IMR-90 (cell line): ENCODE measurements at regions not wholly inside any gene's neighbourhood (a gene's known extent, or its start where the extent isn't known, plus 50 kb on each side); places are given as distances from the start of the nearest gene placed in this dataset.

Experiments used
- ATAC-seq: fragments of 200-7000 bp; cut with Tn5 transposase; 2 replicates; pipeline ENCODE4 v1.9.1; 2020; ENCODE audit warnings: low read depth, mild to moderate bottlenecking, moderate library complexity
- BruUV-seq: library from RNA; stranded (reverse); fragments of 400-500 nt; replicated peaks from 2 replicates; lab custom pipeline; 2021; lab: Mats Ljungman, UMichigan
- CTCF ChIA-PET: fragments of 300-600 bp; formaldehyde crosslinking; extraction: SDS; loops from one replicate; lab custom pipeline; 2021; ENCODE audit warnings: antibody characterized with exemption; lab: Yijun Ruan, JAX
- POLR2A ChIA-PET: fragments of 300-600 bp; sonication (Branson Sonifier 250); formaldehyde crosslinking; loops from one replicate; lab custom pipeline; 2022; ENCODE audit warnings: antibody characterized with exemption; ENCODE audit not compliant: unreplicated experiment; lab: Charles Lee
- DNase-seq: peaks from one replicate; pipeline ENCODE4 v3.0.0; 2013
- H2AFZ ChIP-seq: replicated peaks from 2 replicates; pipeline ENCODE3; 2013; ENCODE audit warnings: low read length, mild to moderate bottlenecking; ENCODE audit not compliant: poor library complexity
- H2AK5ac ChIP-seq: 2 replicates; pipeline ENCODE4 v1.6.1; 2013; ENCODE audit warnings: low read depth, low read length, inconsistent platforms
- H2AK9ac ChIP-seq: replicated peaks from 2 replicates; pipeline ENCODE3; 2013; ENCODE audit warnings: mild to moderate bottlenecking, low read depth, low read length, moderate library complexity; ENCODE audit not compliant: poor library complexity
- H2BK120ac ChIP-seq: 2 replicates; pipeline ENCODE4 v1.6.1; 2013; ENCODE audit warnings: low read depth, low read length, inconsistent platforms
- H2BK15ac ChIP-seq: 3 replicates; pipeline ENCODE4 v1.6.1; 2013; ENCODE audit warnings: low read depth, low read length, inconsistent platforms
- H2BK20ac ChIP-seq: 2 replicates; pipeline ENCODE4 v1.6.1; 2013; ENCODE audit warnings: low read depth, mild to moderate bottlenecking, inconsistent platforms, low read length, moderate library complexity
- H2BK5ac ChIP-seq: 2 replicates; pipeline ENCODE4 v1.6.1; 2013; ENCODE audit warnings: mild to moderate bottlenecking, low read depth, low read length, inconsistent platforms; ENCODE audit not compliant: poor library complexity, severe bottlenecking
- H3K14ac ChIP-seq: replicated peaks from 2 replicates; pipeline ENCODE4 v1.6.1; 2013; ENCODE audit warnings: low read depth, low read length, inconsistent platforms
- H3K18ac ChIP-seq: 2 replicates; pipeline ENCODE4 v1.6.1; 2013; ENCODE audit warnings: low read depth, low read length, control low read depth
- H3K23ac ChIP-seq: 2 replicates; pipeline ENCODE4 v1.6.1; 2013; ENCODE audit warnings: low read depth, low read length, inconsistent platforms
- H3K27ac ChIP-seq: 2 replicates; pipeline ENCODE4 v1.5.1; 2013; ENCODE audit warnings: mild to moderate bottlenecking, control low read depth, low read length; ENCODE audit not compliant: insufficient read depth
- H3K27me3 ChIP-seq: 2 replicates; pipeline ENCODE4 v1.6.1; 2013; ENCODE audit warnings: low read length; ENCODE audit not compliant: control insufficient read depth, insufficient read depth
- H3K36me3 ChIP-seq: 2 replicates; pipeline ENCODE4 v1.6.1; 2013; ENCODE audit warnings: low read length, mixed read lengths; ENCODE audit not compliant: control insufficient read depth, insufficient read depth
- H3K4ac ChIP-seq: 2 replicates; pipeline ENCODE4 v1.6.1; 2013; ENCODE audit warnings: low read depth, low read length, inconsistent platforms
- H3K4me1 ChIP-seq: 2 replicates; pipeline ENCODE4 v1.6.1; 2013; ENCODE audit warnings: low read length, mixed read lengths; ENCODE audit not compliant: control insufficient read depth, insufficient read depth
- H3K4me2 ChIP-seq: 2 replicates; pipeline ENCODE4 v1.6.1; 2013; ENCODE audit warnings: low read depth, mild to moderate bottlenecking, control low read depth, low read length, moderate library complexity
- H3K4me3 ChIP-seq: 2 replicates; pipeline ENCODE4 v1.5.1; 2013; ENCODE audit warnings: low read depth, mild to moderate bottlenecking, control low read depth, low read length, moderate library complexity; ENCODE audit not compliant: insufficient read depth
- H3K56ac ChIP-seq: 2 replicates; pipeline ENCODE4 v1.6.1; 2013; ENCODE audit warnings: low read length, inconsistent platforms; ENCODE audit not compliant: insufficient read depth; ENCODE audit errors: extremely low read depth
- H3K79me1 ChIP-seq, 2 experiments: 2 replicates each; pipeline ENCODE4 v1.6.1; 2013; ENCODE audit warnings: low read length in 2 of 2, inconsistent platforms in 1 of 2, low read depth in 1 of 2
- H3K9ac ChIP-seq: 2 replicates; pipeline ENCODE4 v1.6.1; 2013; ENCODE audit warnings: low read depth, low read length, control low read depth
- H3K9me1 ChIP-seq: 2 replicates; pipeline ENCODE4 v1.6.1; 2013; ENCODE audit warnings: low read length, inconsistent platforms; ENCODE audit not compliant: insufficient read depth
- H3K9me3 ChIP-seq: 2 replicates; pipeline ENCODE4 v1.6.1; 2013; ENCODE audit warnings: low read length; ENCODE audit not compliant: control insufficient read depth, insufficient read depth
- H4K20me1 ChIP-seq: 2 replicates; pipeline ENCODE4 v1.6.1; 2013; ENCODE audit warnings: low read length, inconsistent platforms; ENCODE audit not compliant: insufficient read depth
- H4K5ac ChIP-seq: 2 replicates; pipeline ENCODE4 v1.6.1; 2013; ENCODE audit warnings: mild to moderate bottlenecking, low read depth, low read length, control low read depth
- H4K8ac ChIP-seq, 2 experiments: 2 replicates each; pipeline ENCODE4 v1.6.1; 2013; ENCODE audit warnings: low read depth in 2 of 2, low read length in 2 of 2, control low read depth in 1 of 2, inconsistent platforms in 1 of 2
- H4K91ac ChIP-seq: 2 replicates; pipeline ENCODE4 v1.6.1; 2013; ENCODE audit warnings: low read depth, low read length, inconsistent platforms; ENCODE audit not compliant: insufficient read depth
- BHLHE40 ChIP-seq: fragments of 150-350 bp; IDR thresholded peaks from 2 replicates; pipeline ENCODE4 v1.6.1; 2016; ENCODE audit warnings: mild to moderate bottlenecking, low read depth, low read length
- CEBPB ChIP-seq: IDR thresholded peaks from 2 replicates; pipeline ENCODE4 v1.6.1; 2012; ENCODE audit warnings: low read depth, low read length, improper control_type of control experiment
- CHD1 ChIP-seq: IDR thresholded peaks from 2 replicates; pipeline ENCODE4 v1.6.1; 2012; ENCODE audit warnings: low read depth, low read length, improper control_type of control experiment
- CTCF ChIP-seq: conservative IDR thresholded peaks from 2 replicates; pipeline ENCODE4 v1.5.1; 2012; ENCODE audit warnings: mild to moderate bottlenecking, low read depth, low read length, improper control_type of control experiment
- ELK1 ChIP-seq: fragments of 150-350 bp; IDR thresholded peaks from 2 replicates; pipeline ENCODE4 v1.6.1; 2016; ENCODE audit warnings: low read depth, mild to moderate bottlenecking, low read length, moderate library complexity, borderline replicate concordance
- FOS ChIP-seq: fragments of 150-350 bp; IDR thresholded peaks from 2 replicates; pipeline ENCODE4 v1.6.1; 2016; ENCODE audit warnings: low read depth, low read length
- MAFK ChIP-seq: IDR thresholded peaks from 2 replicates; pipeline ENCODE4 v1.6.1; 2012; ENCODE audit warnings: low read depth, low read length, improper control_type of control experiment
- MAZ ChIP-seq: IDR thresholded peaks from 2 replicates; pipeline ENCODE4 v1.6.1; 2012; ENCODE audit warnings: low read depth, mild to moderate bottlenecking, low read length, improper control_type of control experiment, moderate library complexity, borderline replicate concordance
- MXI1 ChIP-seq: IDR thresholded peaks from 2 replicates; pipeline ENCODE4 v1.6.1; 2012; ENCODE audit warnings: low read depth, mild to moderate bottlenecking, low read length, moderate library complexity, borderline replicate concordance
- NFE2L2 ChIP-seq: fragments of 150-350 bp; IDR thresholded peaks from 2 replicates; pipeline ENCODE4 v1.6.1; 2016; ENCODE audit warnings: low read depth, mild to moderate bottlenecking, low read length
- RAD21 ChIP-seq: IDR thresholded peaks from 2 replicates; pipeline ENCODE4 v1.6.1; 2012; ENCODE audit warnings: low read length, improper control_type of control experiment
- RCOR1 ChIP-seq: IDR thresholded peaks from 2 replicates; pipeline ENCODE4 v1.6.1; 2012; ENCODE audit warnings: mild to moderate bottlenecking, low read length, improper control_type of control experiment; ENCODE audit not compliant: insufficient replicate concordance
- RFX5 ChIP-seq: IDR thresholded peaks from 2 replicates; pipeline ENCODE4 v1.8.0; 2012; ENCODE audit warnings: low read depth, mild to moderate bottlenecking, low read length, moderate library complexity
- SMC3 ChIP-seq: fragments of 150-350 bp; IDR thresholded peaks from 2 replicates; pipeline ENCODE4 v1.6.1; 2016; ENCODE audit warnings: low read depth, mild to moderate bottlenecking, antibody characterized with exemption, low read length, moderate library complexity
- USF2 ChIP-seq: fragments of 150-350 bp; IDR thresholded peaks from 2 replicates; pipeline ENCODE4 v1.6.1; 2017; ENCODE audit warnings: mild to moderate bottlenecking, antibody characterized with exemption, low read length, low read depth
- WGBS, 2 experiments: methylation state at CpG; one replicate each; pipeline versions ENCODE4 v1.1.5 to v1.1.7; 2013; ENCODE audit warnings: missing lambda C conversion rate in 2 of 2; ENCODE audit not compliant: insufficient read length in 1 of 2; ENCODE audit errors: extremely low coverage in 2 of 2; 5-methylcytosine and 5-hydroxymethylcytosine counted together
- dilution Hi-C: fragments of 300-500 bp; cut with HindIII; formaldehyde crosslinking; loops from one replicate; pipeline ENCODE4 v1.14.3; 2018; ENCODE audit warnings: low sequenced_read_pairs; ENCODE audit not compliant: unreplicated experiment
- in situ Hi-C: fragments of 300-500 bp; cut with MboI; formaldehyde crosslinking; loops from 3 replicates; pipeline ENCODE4 v1.14.3; 2019; ENCODE audit warnings: low sequenced_read_pairs, inconsistent platforms, mixed read lengths
- intact Hi-C: fragments of 100-400 bp; cut with micrococcal nuclease; formaldehyde crosslinking; loops from 2 replicates; pipeline ENCODE4 v1.10.0; 2022

GRCh38 chr6:44569131-44569530, 181.6 kb downstream of the CDC5L start:
- H3K14ac ChIP-seq = no peak overlapping the region
- no peaks in the 10 kb centered on the region for H3K36me3 ChIP-seq
- no peak overlapping the region for H2AFZ ChIP-seq
- H3K4me1 ChIP-seq = peaks cover 3% of the 10 kb centered on the region; the same call in 1 of the 2 replicates
- H3K9me3 ChIP-seq = no peaks in the 10 kb centered on the region; the same call in 1 of the 2 replicates
- no peak overlapping the region for H3K4me2 ChIP-seq
- H3K56ac ChIP-seq = no peak overlapping the region
- ChIA-PET POLR2A (no interaction called here), CTCF (no interaction called here)
- no peak overlapping the region for H3K27ac ChIP-seq
- no peak overlapping the region for H2AK5ac ChIP-seq
- no peak for TF ChIP-seq FOS
- TF ChIP-seq CTCF = no peak
- no peak for TF ChIP-seq NFE2L2
- TF ChIP-seq RCOR1 = no peak
- TF ChIP-seq CEBPB = no peak
- no peak for TF ChIP-seq ELK1
- TF ChIP-seq MAFK = no peak
- no peak for TF ChIP-seq RFX5
- no peak for TF ChIP-seq RAD21
- no peak for TF ChIP-seq SMC3
- no peak for TF ChIP-seq MXI1
- no peak for TF ChIP-seq BHLHE40
- TF ChIP-seq CHD1 = no peak
- no peak for TF ChIP-seq MAZ
- TF ChIP-seq USF2 = no peak
- H4K91ac ChIP-seq = no peak overlapping the region
- H3K9me1 ChIP-seq = no peaks in the 10 kb centered on the region
- no peak overlapping the region for H3K23ac ChIP-seq
- ATAC-seq = no peak
- no peak overlapping the region for H3K4ac ChIP-seq
- no TSS peak for BruUV-seq
- no peaks in the 10 kb centered on the region for H3K79me1 ChIP-seq
- no peak overlapping the region for H3K4me3 ChIP-seq
- intact Hi-C loops (no loop called here), in situ Hi-C loops (no loop called here), dilution Hi-C loops (no loop called here)
- no peaks in the 10 kb centered on the region for H4K20me1 ChIP-seq
- H2AK9ac ChIP-seq = no peak overlapping the region
- no CpG with 5 or more reads among the region's 3 CpGs for WGBS, 2 experiments
- no peak overlapping the region for H4K8ac ChIP-seq
- H2BK5ac ChIP-seq = no peak overlapping the region
- no peak overlapping the region for H3K18ac ChIP-seq
- H4K5ac ChIP-seq = no peak overlapping the region
- DNase-seq = no peak
- no peak overlapping the region for H2BK20ac ChIP-seq
- H2BK120ac ChIP-seq = no peak overlapping the region
- H3K27me3 ChIP-seq = peaks cover 42% of the 10 kb centered on the region
- no peak overlapping the region for H2BK15ac ChIP-seq
- no peak overlapping the region for H3K9ac ChIP-seq
